Fibroblast of lung (primary cell): ENCODE measurements at regions not wholly inside any gene's neighbourhood (a gene's known extent, or its start where the extent isn't known, plus 50 kb on each side); places are given as distances from the start of the nearest gene placed in this dataset.

Experiments used
- EZH2 ChIP-seq: IDR thresholded peaks from 2 replicates; pipeline ENCODE4 v1.5.1; 2012; ENCODE audit warnings: low read length, control low read depth, mild to moderate bottlenecking; ENCODE audit errors: missing control alignments
- TF ChIP-seq, protein P1 (sequence below), 2 donors: IDR thresholded peaks in 1 of 2; conservative IDR thresholded peaks in 1 of 2; 1 replicate in 1 of 2; 2 replicates in 1 of 2; pipeline ENCODE4 v1.5.1; 2011 to 2012; ENCODE audit warnings: low read length in 2 of 2, control low read depth in 1 of 2, inconsistent platforms in 1 of 2, low read depth in 1 of 2, mild to moderate bottlenecking in 1 of 2

DNA sequence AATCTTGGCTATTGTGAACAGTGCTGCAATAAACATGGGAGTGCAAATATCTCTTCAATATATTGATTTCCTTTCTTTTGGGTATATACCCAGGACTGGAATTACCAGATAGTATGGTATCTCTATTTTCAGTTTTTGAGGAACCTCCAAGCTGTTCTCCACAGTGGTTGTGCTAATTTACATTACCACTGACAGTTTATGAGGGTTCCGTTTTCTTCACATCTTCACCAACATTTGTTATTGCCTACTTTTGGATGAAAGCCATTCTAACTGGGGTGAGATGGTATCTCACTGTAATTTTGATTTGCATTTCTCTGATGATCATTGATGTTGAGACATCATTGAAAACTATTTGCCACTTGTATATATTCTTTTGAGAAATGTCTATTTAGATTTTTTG lies 79.6 kb upstream of the ZNF827 start:
- TF ChIP-seq, protein P1, sequence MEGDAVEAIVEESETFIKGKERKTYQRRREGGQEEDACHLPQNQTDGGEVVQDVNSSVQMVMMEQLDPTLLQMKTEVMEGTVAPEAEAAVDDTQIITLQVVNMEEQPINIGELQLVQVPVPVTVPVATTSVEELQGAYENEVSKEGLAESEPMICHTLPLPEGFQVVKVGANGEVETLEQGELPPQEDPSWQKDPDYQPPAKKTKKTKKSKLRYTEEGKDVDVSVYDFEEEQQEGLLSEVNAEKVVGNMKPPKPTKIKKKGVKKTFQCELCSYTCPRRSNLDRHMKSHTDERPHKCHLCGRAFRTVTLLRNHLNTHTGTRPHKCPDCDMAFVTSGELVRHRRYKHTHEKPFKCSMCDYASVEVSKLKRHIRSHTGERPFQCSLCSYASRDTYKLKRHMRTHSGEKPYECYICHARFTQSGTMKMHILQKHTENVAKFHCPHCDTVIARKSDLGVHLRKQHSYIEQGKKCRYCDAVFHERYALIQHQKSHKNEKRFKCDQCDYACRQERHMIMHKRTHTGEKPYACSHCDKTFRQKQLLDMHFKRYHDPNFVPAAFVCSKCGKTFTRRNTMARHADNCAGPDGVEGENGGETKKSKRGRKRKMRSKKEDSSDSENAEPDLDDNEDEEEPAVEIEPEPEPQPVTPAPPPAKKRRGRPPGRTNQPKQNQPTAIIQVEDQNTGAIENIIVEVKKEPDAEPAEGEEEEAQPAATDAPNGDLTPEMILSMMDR (conservative IDR thresholded peaks at IDR 0.05 in 1 of 2, IDR thresholded peaks at IDR 0.05 in 1 of 2; ENCODE audit: low read depth in 1 of 2, low read length in 2 of 2): no peak
- TF ChIP-seq EZH2: no peak
